ENCODE measurements at regions not wholly inside any gene's neighbourhood (a gene's known extent, or its start where the extent isn't known, plus 50 kb on each side); places are given as distances from the start of the nearest gene placed in this dataset.

DNA sequence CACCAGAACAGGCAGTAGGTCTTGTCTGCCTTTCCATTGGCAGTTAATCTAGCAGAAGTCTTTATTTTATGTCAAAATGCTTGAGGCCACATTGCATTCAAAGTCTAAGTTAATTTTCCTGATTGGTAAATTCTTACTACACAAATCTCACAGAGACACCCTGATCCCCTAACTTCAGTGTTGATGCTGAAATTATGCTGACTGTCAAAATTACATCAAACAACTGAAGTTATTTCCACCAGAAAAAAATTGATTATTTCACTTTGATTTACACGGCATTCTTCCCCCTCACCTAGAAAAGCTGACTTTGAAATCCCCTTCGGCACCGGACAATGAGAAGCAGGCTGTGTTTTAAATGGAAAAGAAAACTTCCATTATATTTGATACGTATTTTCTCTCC is 99.1 kb downstream of the MAF start:
- Histone ChIP-seq H3K36me3 (ENCODE audit: insufficient read depth) (no peaks in the 10 kb centered on the region), H3K4me3 (no peak overlapping the region), H4K20me1 (replicated peaks; ENCODE audit: insufficient read depth) (no peaks in the 10 kb centered on the region), H3K4me1 (ENCODE audit: insufficient read depth) (no peaks in the 10 kb centered on the region), H3K27ac (ENCODE audit: low read depth) (no peak overlapping the region), H3K79me2 (replicated peaks; ENCODE audit: insufficient read depth) (no peaks in the 10 kb centered on the region), H3K27me3 (ENCODE audit: insufficient read depth) (no peaks in the 10 kb centered on the region), H3K4me2 (no peak overlapping the region), H2AFZ (no peak overlapping the region), H3K9me2 (ENCODE audit: insufficient read depth) (0 out of 2 replicates have a peak, but pooled peaks cover 5% of the 10 kb centered on the region), H3F3A (replicated peaks; ENCODE audit: low read depth) (no peaks in the 10 kb centered on the region)
- no peak for ATAC-seq
- no peak for TF ChIP-seq EZH2phosphoT487 (IDR thresholded peaks at IDR 0.05; ENCODE audit: unreplicated experiment)
- TF ChIP-seq JUNB (IDR thresholded peaks at IDR 0.05; ENCODE audit: unreplicated experiment): no peak
- TF ChIP-seq, protein P1, sequence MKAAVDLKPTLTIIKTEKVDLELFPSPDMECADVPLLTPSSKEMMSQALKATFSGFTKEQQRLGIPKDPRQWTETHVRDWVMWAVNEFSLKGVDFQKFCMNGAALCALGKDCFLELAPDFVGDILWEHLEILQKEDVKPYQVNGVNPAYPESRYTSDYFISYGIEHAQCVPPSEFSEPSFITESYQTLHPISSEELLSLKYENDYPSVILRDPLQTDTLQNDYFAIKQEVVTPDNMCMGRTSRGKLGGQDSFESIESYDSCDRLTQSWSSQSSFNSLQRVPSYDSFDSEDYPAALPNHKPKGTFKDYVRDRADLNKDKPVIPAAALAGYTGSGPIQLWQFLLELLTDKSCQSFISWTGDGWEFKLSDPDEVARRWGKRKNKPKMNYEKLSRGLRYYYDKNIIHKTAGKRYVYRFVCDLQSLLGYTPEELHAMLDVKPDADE (IDR thresholded peaks at IDR 0.05): no peak
- TF ChIP-seq, protein P2, sequence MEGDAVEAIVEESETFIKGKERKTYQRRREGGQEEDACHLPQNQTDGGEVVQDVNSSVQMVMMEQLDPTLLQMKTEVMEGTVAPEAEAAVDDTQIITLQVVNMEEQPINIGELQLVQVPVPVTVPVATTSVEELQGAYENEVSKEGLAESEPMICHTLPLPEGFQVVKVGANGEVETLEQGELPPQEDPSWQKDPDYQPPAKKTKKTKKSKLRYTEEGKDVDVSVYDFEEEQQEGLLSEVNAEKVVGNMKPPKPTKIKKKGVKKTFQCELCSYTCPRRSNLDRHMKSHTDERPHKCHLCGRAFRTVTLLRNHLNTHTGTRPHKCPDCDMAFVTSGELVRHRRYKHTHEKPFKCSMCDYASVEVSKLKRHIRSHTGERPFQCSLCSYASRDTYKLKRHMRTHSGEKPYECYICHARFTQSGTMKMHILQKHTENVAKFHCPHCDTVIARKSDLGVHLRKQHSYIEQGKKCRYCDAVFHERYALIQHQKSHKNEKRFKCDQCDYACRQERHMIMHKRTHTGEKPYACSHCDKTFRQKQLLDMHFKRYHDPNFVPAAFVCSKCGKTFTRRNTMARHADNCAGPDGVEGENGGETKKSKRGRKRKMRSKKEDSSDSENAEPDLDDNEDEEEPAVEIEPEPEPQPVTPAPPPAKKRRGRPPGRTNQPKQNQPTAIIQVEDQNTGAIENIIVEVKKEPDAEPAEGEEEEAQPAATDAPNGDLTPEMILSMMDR (conservative IDR thresholded peaks at IDR 0.05; ENCODE audit: low read depth in 2 of 2): no peak
- TF ChIP-seq STAT1 (IDR thresholded peaks at IDR 0.05; ENCODE audit: unreplicated experiment): no peak
- TF ChIP-seq, protein P3, sequence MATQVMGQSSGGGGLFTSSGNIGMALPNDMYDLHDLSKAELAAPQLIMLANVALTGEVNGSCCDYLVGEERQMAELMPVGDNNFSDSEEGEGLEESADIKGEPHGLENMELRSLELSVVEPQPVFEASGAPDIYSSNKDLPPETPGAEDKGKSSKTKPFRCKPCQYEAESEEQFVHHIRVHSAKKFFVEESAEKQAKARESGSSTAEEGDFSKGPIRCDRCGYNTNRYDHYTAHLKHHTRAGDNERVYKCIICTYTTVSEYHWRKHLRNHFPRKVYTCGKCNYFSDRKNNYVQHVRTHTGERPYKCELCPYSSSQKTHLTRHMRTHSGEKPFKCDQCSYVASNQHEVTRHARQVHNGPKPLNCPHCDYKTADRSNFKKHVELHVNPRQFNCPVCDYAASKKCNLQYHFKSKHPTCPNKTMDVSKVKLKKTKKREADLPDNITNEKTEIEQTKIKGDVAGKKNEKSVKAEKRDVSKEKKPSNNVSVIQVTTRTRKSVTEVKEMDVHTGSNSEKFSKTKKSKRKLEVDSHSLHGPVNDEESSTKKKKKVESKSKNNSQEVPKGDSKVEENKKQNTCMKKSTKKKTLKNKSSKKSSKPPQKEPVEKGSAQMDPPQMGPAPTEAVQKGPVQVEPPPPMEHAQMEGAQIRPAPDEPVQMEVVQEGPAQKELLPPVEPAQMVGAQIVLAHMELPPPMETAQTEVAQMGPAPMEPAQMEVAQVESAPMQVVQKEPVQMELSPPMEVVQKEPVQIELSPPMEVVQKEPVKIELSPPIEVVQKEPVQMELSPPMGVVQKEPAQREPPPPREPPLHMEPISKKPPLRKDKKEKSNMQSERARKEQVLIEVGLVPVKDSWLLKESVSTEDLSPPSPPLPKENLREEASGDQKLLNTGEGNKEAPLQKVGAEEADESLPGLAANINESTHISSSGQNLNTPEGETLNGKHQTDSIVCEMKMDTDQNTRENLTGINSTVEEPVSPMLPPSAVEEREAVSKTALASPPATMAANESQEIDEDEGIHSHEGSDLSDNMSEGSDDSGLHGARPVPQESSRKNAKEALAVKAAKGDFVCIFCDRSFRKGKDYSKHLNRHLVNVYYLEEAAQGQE (IDR thresholded peaks at IDR 0.05; ENCODE audit: unreplicated experiment): no peak
- TF ChIP-seq NANOG (IDR thresholded peaks at IDR 0.05; ENCODE audit: borderline replicate concordance): no peak
- no peak for TF ChIP-seq POLR2AphosphoS5 (IDR thresholded peaks at IDR 0.05; ENCODE audit: low read depth)
- TF ChIP-seq ZNF114 (CRISPR knock-in tag; IDR thresholded peaks at IDR 0.05): no peak
- TF ChIP-seq, protein P4, sequence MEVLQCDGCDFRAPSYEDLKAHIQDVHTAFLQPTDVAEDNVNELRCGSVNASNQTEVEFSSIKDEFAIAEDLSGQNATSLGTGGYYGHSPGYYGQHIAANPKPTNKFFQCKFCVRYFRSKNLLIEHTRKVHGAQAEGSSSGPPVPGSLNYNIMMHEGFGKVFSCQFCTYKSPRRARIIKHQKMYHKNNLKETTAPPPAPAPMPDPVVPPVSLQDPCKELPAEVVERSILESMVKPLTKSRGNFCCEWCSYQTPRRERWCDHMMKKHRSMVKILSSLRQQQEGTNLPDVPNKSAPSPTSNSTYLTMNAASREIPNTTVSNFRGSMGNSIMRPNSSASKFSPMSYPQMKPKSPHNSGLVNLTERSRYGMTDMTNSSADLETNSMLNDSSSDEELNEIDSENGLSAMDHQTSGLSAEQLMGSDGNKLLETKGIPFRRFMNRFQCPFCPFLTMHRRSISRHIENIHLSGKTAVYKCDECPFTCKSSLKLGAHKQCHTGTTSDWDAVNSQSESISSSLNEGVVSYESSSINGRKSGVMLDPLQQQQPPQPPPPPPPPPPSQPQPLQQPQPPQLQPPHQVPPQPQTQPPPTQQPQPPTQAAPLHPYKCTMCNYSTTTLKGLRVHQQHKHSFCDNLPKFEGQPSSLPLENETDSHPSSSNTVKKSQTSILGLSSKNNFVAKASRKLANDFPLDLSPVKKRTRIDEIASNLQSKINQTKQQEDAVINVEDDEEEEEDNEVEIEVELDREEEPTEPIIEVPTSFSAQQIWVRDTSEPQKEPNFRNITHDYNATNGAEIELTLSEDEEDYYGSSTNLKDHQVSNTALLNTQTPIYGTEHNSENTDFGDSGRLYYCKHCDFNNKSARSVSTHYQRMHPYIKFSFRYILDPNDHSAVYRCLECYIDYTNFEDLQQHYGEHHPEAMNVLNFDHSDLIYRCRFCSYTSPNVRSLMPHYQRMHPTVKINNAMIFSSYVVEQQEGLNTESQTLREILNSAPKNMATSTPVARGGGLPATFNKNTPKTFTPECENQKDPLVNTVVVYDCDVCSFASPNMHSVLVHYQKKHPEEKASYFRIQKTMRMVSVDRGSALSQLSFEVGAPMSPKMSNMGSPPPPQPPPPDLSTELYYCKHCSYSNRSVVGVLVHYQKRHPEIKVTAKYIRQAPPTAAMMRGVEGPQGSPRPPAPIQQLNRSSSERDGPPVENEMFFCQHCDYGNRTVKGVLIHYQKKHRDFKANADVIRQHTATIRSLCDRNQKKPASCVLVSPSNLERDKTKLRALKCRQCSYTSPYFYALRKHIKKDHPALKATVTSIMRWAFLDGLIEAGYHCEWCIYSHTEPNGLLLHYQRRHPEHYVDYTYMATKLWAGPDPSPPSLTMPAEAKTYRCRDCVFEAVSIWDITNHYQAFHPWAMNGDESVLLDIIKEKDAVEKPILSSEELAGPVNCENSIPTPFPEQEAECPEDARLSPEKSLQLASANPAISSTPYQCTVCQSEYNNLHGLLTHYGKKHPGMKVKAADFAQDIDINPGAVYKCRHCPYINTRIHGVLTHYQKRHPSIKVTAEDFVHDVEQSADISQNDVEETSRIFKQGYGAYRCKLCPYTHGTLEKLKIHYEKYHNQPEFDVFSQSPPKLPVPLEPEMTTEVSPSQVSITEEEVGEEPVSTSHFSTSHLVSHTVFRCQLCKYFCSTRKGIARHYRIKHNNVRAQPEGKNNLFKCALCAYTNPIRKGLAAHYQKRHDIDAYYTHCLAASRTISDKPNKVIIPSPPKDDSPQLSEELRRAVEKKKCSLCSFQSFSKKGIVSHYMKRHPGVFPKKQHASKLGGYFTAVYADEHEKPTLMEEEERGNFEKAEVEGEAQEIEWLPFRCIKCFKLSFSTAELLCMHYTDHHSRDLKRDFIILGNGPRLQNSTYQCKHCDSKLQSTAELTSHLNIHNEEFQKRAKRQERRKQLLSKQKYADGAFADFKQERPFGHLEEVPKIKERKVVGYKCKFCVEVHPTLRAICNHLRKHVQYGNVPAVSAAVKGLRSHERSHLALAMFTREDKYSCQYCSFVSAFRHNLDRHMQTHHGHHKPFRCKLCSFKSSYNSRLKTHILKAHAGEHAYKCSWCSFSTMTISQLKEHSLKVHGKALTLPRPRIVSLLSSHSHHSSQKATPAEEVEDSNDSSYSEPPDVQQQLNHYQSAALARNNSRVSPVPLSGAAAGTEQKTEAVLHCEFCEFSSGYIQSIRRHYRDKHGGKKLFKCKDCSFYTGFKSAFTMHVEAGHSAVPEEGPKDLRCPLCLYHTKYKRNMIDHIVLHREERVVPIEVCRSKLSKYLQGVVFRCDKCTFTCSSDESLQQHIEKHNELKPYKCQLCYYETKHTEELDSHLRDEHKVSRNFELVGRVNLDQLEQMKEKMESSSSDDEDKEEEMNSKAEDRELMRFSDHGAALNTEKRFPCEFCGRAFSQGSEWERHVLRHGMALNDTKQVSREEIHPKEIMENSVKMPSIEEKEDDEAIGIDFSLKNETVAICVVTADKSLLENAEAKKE (CRISPR knock-in tag; IDR thresholded peaks at IDR 0.05): no peak
- TF ChIP-seq EZH2 (IDR thresholded peaks at IDR 0.05; ENCODE audit: low read depth, unreplicated experiment): no peak
- no peak for TF ChIP-seq ZNF331 (CRISPR knock-in tag; IDR thresholded peaks at IDR 0.05; ENCODE audit: low read depth)
- TF ChIP-seq CREB1 (CRISPR knock-in tag; IDR thresholded peaks at IDR 0.05; ENCODE audit: low read depth): no peak
- Mint-ChIP-seq H3K27ac (no peak overlapping the region), H3K4me3 (no peak overlapping the region), H3K36me3 (ENCODE audit: low read depth) (no peaks in the 10 kb centered on the region), H3K9me3 (no peaks in the 10 kb centered on the region), H3K4me1 (no peaks in the 10 kb centered on the region), H3K27me3 (ENCODE audit: insufficient read depth, low read depth, poor library complexity) (no peaks in the 10 kb centered on the region)
- DNase-seq (ENCODE audit: low spot score): no peak
